Fibroblast of lung (primary cell): ENCODE measurements at regions not wholly inside any gene's neighbourhood (a gene's known extent, or its start where the extent isn't known, plus 50 kb on each side); places are given as distances from the start of the nearest gene placed in this dataset.

ENCODE experiments used
- CTCF ChIP-seq, 2 donors: IDR thresholded peaks in 1 of 2; conservative IDR thresholded peaks in 1 of 2; 1 replicate in 1 of 2; 2 replicates in 1 of 2; pipeline ENCODE4 v1.5.1; 2011 to 2012; ENCODE audit warnings: low read length in 2 of 2, control low read depth in 1 of 2, inconsistent platforms in 1 of 2, low read depth in 1 of 2, mild to moderate bottlenecking in 1 of 2
- EZH2 ChIP-seq: IDR thresholded peaks from 2 replicates; pipeline ENCODE4 v1.5.1; 2012; ENCODE audit warnings: low read length, control low read depth, mild to moderate bottlenecking; ENCODE audit errors: missing control alignments

GRCh38 chr10:11691319-11691755, 50.8 kb upstream of the ECHDC3 start:
- TF ChIP-seq CTCF (conservative IDR thresholded peaks at IDR 0.05 in 1 of 2, IDR thresholded peaks at IDR 0.05 in 1 of 2; ENCODE audit: low read depth in 1 of 2, low read length in 2 of 2) (no peak), EZH2 (no peak)
